ENCODE measurements at regions not wholly inside any gene's neighbourhood (a gene's known extent, or its start where the extent isn't known, plus 50 kb on each side); places are given as distances from the start of the nearest gene placed in this dataset.

DNA sequence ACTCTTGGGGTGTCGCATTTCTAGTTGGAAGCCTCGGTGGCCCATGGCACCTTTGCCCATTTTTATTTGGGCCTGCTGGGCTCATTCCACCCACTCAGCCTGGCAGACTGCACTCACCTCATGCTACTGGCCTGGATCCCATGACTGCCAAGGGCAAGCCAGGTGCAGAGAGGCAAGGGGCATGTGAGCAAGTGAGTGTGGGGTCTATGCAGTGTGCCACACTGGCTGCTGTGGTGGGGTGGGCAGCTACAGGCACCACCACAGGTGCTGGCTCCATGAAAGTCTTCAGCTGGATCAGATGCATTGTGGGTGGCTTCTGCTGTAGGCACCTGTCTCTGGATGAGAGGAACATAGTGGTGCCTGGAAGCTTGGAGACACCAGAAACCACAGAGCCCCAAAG lies 220.8 kb downstream of the POLR1F start:
- TF ChIP-seq, protein P1, sequence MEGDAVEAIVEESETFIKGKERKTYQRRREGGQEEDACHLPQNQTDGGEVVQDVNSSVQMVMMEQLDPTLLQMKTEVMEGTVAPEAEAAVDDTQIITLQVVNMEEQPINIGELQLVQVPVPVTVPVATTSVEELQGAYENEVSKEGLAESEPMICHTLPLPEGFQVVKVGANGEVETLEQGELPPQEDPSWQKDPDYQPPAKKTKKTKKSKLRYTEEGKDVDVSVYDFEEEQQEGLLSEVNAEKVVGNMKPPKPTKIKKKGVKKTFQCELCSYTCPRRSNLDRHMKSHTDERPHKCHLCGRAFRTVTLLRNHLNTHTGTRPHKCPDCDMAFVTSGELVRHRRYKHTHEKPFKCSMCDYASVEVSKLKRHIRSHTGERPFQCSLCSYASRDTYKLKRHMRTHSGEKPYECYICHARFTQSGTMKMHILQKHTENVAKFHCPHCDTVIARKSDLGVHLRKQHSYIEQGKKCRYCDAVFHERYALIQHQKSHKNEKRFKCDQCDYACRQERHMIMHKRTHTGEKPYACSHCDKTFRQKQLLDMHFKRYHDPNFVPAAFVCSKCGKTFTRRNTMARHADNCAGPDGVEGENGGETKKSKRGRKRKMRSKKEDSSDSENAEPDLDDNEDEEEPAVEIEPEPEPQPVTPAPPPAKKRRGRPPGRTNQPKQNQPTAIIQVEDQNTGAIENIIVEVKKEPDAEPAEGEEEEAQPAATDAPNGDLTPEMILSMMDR (IDR thresholded peaks at IDR 0.05; ENCODE audit: borderline replicate concordance, extremely low read depth, low read length, poor library complexity, severe bottlenecking), result no peak
- no peak for TF ChIP-seq EZH2 (IDR thresholded peaks at IDR 0.05; ENCODE audit: borderline replicate concordance, low read depth, low read length, severe bottlenecking)
